Stimulated activated CD4-positive, alpha-beta T cell treated with anti-CD3 and anti-CD28 coated beads, TNF-alpha, amount 100 ng/mL, for 24 hours (primary cell): ENCODE measurements at regions not wholly inside any gene's neighbourhood (a gene's known extent, or its start where the extent isn't known, plus 50 kb on each side); places are given as distances from the start of the nearest gene placed in this dataset.

Experiments
- DNase-seq, 3 experiments: peaks; one replicate each; pipeline ENCODE4 v3.0.0-alpha.2; 2020; ENCODE audit warnings: low read depth in 3 of 3

- no peak for DNase-seq
These were observed 527.9 kb upstream of the MDFIC2 start for GRCh38 chr3:70840106-70840870.

- no peak for DNase-seq
These were observed 521.0 kb upstream of the MDFIC2 start for GRCh38 chr3:70833239-70833960.

GRCh38 chr3:70832834-70833205, 520.4 kb upstream of the MDFIC2 start:
- no peak for DNase-seq

GRCh38 chr3:70832089-70832833, 519.8 kb upstream of the MDFIC2 start:
- DNase-seq: no peak

GRCh38 chr3:70829092-70829491, 516.7 kb upstream of the MDFIC2 start:
- DNase-seq: no peak

- no peak for DNase-seq
These were observed 512.3 kb upstream of the MDFIC2 start for GRCh38 chr3:70824773-70825172.

- no peak for DNase-seq
These were observed 511.6 kb upstream of the MDFIC2 start for GRCh38 chr3:70824078-70824477.

GRCh38 chr3:70823622-70824021, 511.2 kb upstream of the MDFIC2 start:
- no peak for DNase-seq

- no peak for DNase-seq
These were observed 510.2 kb upstream of the MDFIC2 start for GRCh38 chr3:70822669-70823068.

- no peak for DNase-seq
These were observed 509.2 kb upstream of the MDFIC2 start for GRCh38 chr3:70821602-70822001.

- DNase-seq: no peak
These were observed 508.0 kb upstream of the MDFIC2 start for GRCh38 chr3:70820397-70820796.

- no peak for DNase-seq
These were observed 505.7 kb upstream of the MDFIC2 start for GRCh38 chr3:70818145-70818544.

GRCh38 chr3:70816346-70816745, 503.9 kb upstream of the MDFIC2 start:
- no peak for DNase-seq

- no peak for DNase-seq
These were observed 503.4 kb upstream of the MDFIC2 start for GRCh38 chr3:70815817-70816216.

GRCh38 chr3:70813311-70813710, 500.9 kb upstream of the MDFIC2 start:
- no peak for DNase-seq

GRCh38 chr3:70811880-70812279, 499.4 kb upstream of the MDFIC2 start:
- DNase-seq: no peak

- no peak for DNase-seq
These were observed 496.4 kb upstream of the MDFIC2 start for GRCh38 chr3:70808881-70809280.

- no peak for DNase-seq
These were observed 494.1 kb upstream of the MDFIC2 start for GRCh38 chr3:70806556-70806955.

- no peak for DNase-seq
These were observed 493.6 kb upstream of the MDFIC2 start for GRCh38 chr3:70806021-70806420.

GRCh38 chr3:70805061-70805889, 492.8 kb upstream of the MDFIC2 start:
- no peak for DNase-seq

- DNase-seq: no peak
These were observed 491.5 kb upstream of the MDFIC2 start for GRCh38 chr3:70803891-70804290.

GRCh38 chr3:70803319-70803718, 490.9 kb upstream of the MDFIC2 start:
- no peak for DNase-seq
